HL-60 (cell line): ENCODE measurements at regions not wholly inside any gene's neighbourhood (a gene's known extent, or its start where the extent isn't known, plus 50 kb on each side); places are given as distances from the start of the nearest gene placed in this dataset.

Experiments
- DNase-seq, 2 experiments: peaks; one replicate each; pipeline ENCODE4 v3.0.0-alpha.2; 2010 to 2020; ENCODE audit warnings: low read depth in 1 of 2, low spot score in 1 of 2
- H3K27ac ChIP-seq: fragments of 250-450 bp; sonication (Bioruptor Pico); replicated peaks from 2 replicates; pipeline ENCODE4 v1.5.1; 2020; ENCODE audit warnings: mild to moderate bottlenecking, moderate library complexity
- H3K27me3 ChIP-seq: fragments of 250-450 bp; sonication (Bioruptor Pico); 2 replicates; pipeline ENCODE4 v1.5.1; 2021; ENCODE audit warnings: mild to moderate bottlenecking, moderate library complexity; ENCODE audit not compliant: insufficient read depth, poor library complexity, severe bottlenecking
- H3K4me3 ChIP-seq: replicated peaks from 2 replicates; pipeline ENCODE4 v1.5.1; 2011; ENCODE audit warnings: mild to moderate bottlenecking, control low read depth, low read length; ENCODE audit not compliant: insufficient read depth
- GABPA ChIP-seq: IDR thresholded peaks from 2 replicates; pipeline ENCODE4 v1.6.1; 2012; ENCODE audit warnings: low read depth
- POLR2AphosphoS5 ChIP-seq: IDR thresholded peaks from 2 replicates; pipeline ENCODE4 v1.6.1; 2012; ENCODE audit warnings: low read depth
- SPI1 ChIP-seq: IDR thresholded peaks from 2 replicates; pipeline ENCODE4 v1.6.1; 2012; ENCODE audit warnings: low read depth, mild to moderate bottlenecking, borderline replicate concordance
- TF ChIP-seq, protein P1 (sequence below): IDR thresholded peaks from 2 replicates; pipeline ENCODE4 v1.6.1; 2012; ENCODE audit warnings: low read depth; ENCODE audit not compliant: insufficient replicate concordance
- TF ChIP-seq, protein P2 (sequence below): IDR thresholded peaks from one replicate; pipeline ENCODE4 v1.5.1; 2011; ENCODE audit warnings: low read length, control low read depth, inconsistent platforms; ENCODE audit not compliant: insufficient read depth

- Histone ChIP-seq H3K27me3 (no peaks in the 10 kb centered on the region), H3K4me3 (no peak overlapping the region), H3K27ac (no peak overlapping the region)
- DNase-seq, result no peak
- no peak for TF ChIP-seq POLR2AphosphoS5
- TF ChIP-seq, protein P1, sequence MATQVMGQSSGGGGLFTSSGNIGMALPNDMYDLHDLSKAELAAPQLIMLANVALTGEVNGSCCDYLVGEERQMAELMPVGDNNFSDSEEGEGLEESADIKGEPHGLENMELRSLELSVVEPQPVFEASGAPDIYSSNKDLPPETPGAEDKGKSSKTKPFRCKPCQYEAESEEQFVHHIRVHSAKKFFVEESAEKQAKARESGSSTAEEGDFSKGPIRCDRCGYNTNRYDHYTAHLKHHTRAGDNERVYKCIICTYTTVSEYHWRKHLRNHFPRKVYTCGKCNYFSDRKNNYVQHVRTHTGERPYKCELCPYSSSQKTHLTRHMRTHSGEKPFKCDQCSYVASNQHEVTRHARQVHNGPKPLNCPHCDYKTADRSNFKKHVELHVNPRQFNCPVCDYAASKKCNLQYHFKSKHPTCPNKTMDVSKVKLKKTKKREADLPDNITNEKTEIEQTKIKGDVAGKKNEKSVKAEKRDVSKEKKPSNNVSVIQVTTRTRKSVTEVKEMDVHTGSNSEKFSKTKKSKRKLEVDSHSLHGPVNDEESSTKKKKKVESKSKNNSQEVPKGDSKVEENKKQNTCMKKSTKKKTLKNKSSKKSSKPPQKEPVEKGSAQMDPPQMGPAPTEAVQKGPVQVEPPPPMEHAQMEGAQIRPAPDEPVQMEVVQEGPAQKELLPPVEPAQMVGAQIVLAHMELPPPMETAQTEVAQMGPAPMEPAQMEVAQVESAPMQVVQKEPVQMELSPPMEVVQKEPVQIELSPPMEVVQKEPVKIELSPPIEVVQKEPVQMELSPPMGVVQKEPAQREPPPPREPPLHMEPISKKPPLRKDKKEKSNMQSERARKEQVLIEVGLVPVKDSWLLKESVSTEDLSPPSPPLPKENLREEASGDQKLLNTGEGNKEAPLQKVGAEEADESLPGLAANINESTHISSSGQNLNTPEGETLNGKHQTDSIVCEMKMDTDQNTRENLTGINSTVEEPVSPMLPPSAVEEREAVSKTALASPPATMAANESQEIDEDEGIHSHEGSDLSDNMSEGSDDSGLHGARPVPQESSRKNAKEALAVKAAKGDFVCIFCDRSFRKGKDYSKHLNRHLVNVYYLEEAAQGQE, result peak; percentile 85
Observed at GRCh38 chr3:66165660-66166059, 55.1 kb upstream of the SLC25A26 start.

- Histone ChIP-seq H3K4me3 (no peak overlapping the region), H3K27me3 (no peaks in the 10 kb centered on the region), H3K27ac (no peak overlapping the region)
- TF ChIP-seq POLR2AphosphoS5 (no peak), GABPA (no peak), SPI1 (no peak)
- TF ChIP-seq, protein P2, sequence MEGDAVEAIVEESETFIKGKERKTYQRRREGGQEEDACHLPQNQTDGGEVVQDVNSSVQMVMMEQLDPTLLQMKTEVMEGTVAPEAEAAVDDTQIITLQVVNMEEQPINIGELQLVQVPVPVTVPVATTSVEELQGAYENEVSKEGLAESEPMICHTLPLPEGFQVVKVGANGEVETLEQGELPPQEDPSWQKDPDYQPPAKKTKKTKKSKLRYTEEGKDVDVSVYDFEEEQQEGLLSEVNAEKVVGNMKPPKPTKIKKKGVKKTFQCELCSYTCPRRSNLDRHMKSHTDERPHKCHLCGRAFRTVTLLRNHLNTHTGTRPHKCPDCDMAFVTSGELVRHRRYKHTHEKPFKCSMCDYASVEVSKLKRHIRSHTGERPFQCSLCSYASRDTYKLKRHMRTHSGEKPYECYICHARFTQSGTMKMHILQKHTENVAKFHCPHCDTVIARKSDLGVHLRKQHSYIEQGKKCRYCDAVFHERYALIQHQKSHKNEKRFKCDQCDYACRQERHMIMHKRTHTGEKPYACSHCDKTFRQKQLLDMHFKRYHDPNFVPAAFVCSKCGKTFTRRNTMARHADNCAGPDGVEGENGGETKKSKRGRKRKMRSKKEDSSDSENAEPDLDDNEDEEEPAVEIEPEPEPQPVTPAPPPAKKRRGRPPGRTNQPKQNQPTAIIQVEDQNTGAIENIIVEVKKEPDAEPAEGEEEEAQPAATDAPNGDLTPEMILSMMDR, result no peak
- TF ChIP-seq, protein P1, result no peak
- no peak for DNase-seq
Observed at GRCh38 chr3:66164155-66164554, 56.6 kb upstream of the SLC25A26 start.

- Histone ChIP-seq H3K27me3 (no peaks in the 10 kb centered on the region), H3K27ac (no peak overlapping the region), H3K4me3 (no peak overlapping the region)
- TF ChIP-seq SPI1 (no peak), POLR2AphosphoS5 (no peak), GABPA (no peak)
- TF ChIP-seq, protein P2, result no peak
- TF ChIP-seq, protein P1, result no peak
- no peak for DNase-seq
Observed at GRCh38 chr3:66163222-66163621, 57.6 kb upstream of the SLC25A26 start.

DNA sequence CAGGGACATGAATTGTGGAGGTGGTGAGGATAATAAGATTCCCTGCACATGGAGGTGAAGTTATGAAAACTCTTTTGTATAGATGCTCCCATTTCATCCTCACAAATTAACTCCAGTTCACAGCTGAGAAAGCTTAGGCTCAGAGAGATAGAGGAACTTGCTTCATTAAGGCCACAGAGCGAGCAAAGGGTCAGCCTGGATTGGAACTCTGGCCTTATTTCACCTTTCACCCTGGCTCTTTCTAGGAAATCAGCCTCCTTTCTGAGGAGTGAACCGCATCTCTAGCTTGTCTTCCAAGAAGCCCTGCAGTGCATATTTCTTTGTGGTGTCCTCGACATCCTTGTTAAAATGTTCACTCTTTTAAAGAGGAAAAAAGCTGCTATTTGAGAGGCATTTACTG, 58.0 kb upstream of the SLC25A26 start:
- H3K27me3 ChIP-seq, result no peaks in the 10 kb centered on the region
- TF ChIP-seq POLR2AphosphoS5 (no peak), SPI1 (no peak), GABPA (no peak)
- TF ChIP-seq, protein P2, result no peak
- TF ChIP-seq, protein P1, result no peak
- no peak overlapping the region for H3K27ac ChIP-seq
- no peak overlapping the region for H3K4me3 ChIP-seq
- DNase-seq, result no peak
